ENCODE measurements at regions not wholly inside any gene's neighbourhood (a gene's known extent, or its start where the extent isn't known, plus 50 kb on each side); places are given as distances from the start of the nearest gene placed in this dataset.

DNA sequence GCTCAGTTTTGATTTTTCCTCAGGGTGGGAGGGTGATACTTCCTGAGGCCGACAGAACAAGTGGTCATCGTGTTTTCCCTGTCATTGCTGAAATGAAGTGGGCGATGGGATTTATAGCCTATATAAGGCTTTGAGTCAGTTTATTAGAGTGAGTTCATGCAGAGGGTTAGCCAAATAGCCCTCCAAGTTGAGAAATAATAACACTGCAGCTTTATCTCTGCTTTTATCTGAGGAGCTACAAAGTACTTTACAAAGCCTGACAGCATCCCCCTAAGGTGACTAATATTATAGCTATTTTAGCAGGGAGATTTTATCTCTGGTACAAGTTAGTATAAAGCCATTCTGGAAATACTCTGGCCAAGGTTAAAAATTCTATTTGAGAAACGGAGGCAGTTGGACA is 389.6 kb downstream of the MFSD1 start (continued):
- peak; percentile 100 for TF ChIP-seq TEAD4 (IDR thresholded peaks at IDR 0.05; ENCODE audit: borderline replicate concordance, insufficient read depth)
- TF ChIP-seq, protein P1, sequence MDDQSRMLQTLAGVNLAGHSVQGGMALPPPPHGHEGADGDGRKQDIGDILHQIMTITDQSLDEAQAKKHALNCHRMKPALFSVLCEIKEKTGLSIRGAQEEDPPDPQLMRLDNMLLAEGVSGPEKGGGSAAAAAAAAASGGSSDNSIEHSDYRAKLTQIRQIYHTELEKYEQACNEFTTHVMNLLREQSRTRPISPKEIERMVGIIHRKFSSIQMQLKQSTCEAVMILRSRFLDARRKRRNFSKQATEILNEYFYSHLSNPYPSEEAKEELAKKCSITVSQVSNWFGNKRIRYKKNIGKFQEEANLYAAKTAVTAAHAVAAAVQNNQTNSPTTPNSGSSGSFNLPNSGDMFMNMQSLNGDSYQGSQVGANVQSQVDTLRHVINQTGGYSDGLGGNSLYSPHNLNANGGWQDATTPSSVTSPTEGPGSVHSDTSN (IDR thresholded peaks at IDR 0.05): peak; percentile 99
- TF ChIP-seq, protein P2, sequence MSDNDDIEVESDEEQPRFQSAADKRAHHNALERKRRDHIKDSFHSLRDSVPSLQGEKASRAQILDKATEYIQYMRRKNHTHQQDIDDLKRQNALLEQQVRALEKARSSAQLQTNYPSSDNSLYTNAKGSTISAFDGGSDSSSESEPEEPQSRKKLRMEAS (IDR thresholded peaks at IDR 0.05; ENCODE audit: low read depth): peak; percentile 74
- peak; percentile 98 for TF ChIP-seq FOXM1 (IDR thresholded peaks at IDR 0.05; ENCODE audit: low read depth)
- TF ChIP-seq RFX5 (IDR thresholded peaks at IDR 0.05; ENCODE audit: low read length): no peak
- TF ChIP-seq MXI1 (IDR thresholded peaks at IDR 0.05; ENCODE audit: low read depth, low read length): no peak
- peak; percentile 92 for TF ChIP-seq FOSL2 (IDR thresholded peaks at IDR 0.05; ENCODE audit: borderline replicate concordance, low read depth)
- TF ChIP-seq, protein P3, sequence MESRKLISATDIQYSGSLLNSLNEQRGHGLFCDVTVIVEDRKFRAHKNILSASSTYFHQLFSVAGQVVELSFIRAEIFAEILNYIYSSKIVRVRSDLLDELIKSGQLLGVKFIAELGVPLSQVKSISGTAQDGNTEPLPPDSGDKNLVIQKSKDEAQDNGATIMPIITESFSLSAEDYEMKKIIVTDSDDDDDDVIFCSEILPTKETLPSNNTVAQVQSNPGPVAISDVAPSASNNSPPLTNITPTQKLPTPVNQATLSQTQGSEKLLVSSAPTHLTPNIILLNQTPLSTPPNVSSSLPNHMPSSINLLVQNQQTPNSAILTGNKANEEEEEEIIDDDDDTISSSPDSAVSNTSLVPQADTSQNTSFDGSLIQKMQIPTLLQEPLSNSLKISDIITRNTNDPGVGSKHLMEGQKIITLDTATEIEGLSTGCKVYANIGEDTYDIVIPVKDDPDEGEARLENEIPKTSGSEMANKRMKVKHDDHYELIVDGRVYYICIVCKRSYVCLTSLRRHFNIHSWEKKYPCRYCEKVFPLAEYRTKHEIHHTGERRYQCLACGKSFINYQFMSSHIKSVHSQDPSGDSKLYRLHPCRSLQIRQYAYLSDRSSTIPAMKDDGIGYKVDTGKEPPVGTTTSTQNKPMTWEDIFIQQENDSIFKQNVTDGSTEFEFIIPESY (IDR thresholded peaks at IDR 0.05; ENCODE audit: borderline replicate concordance, low read depth): peak; percentile 91
- no peak for TF ChIP-seq GATA2 (CRISPR knock-in tag; IDR thresholded peaks at IDR 0.05)
- TF ChIP-seq, protein P4, sequence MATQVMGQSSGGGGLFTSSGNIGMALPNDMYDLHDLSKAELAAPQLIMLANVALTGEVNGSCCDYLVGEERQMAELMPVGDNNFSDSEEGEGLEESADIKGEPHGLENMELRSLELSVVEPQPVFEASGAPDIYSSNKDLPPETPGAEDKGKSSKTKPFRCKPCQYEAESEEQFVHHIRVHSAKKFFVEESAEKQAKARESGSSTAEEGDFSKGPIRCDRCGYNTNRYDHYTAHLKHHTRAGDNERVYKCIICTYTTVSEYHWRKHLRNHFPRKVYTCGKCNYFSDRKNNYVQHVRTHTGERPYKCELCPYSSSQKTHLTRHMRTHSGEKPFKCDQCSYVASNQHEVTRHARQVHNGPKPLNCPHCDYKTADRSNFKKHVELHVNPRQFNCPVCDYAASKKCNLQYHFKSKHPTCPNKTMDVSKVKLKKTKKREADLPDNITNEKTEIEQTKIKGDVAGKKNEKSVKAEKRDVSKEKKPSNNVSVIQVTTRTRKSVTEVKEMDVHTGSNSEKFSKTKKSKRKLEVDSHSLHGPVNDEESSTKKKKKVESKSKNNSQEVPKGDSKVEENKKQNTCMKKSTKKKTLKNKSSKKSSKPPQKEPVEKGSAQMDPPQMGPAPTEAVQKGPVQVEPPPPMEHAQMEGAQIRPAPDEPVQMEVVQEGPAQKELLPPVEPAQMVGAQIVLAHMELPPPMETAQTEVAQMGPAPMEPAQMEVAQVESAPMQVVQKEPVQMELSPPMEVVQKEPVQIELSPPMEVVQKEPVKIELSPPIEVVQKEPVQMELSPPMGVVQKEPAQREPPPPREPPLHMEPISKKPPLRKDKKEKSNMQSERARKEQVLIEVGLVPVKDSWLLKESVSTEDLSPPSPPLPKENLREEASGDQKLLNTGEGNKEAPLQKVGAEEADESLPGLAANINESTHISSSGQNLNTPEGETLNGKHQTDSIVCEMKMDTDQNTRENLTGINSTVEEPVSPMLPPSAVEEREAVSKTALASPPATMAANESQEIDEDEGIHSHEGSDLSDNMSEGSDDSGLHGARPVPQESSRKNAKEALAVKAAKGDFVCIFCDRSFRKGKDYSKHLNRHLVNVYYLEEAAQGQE (IDR thresholded peaks at IDR 0.05; ENCODE audit: low read depth, low read length): 0 out of 2 replicates have a peak, but pooled peaks have one; percentile 31
- TF ChIP-seq CHD2 (IDR thresholded peaks at IDR 0.05; ENCODE audit: low read length, partially characterized antibody): no peak
- TF ChIP-seq FOXJ3 (CRISPR knock-in tag; IDR thresholded peaks at IDR 0.05): no peak
- peak; percentile 72 to 99 for TF ChIP-seq EP300 (IDR thresholded peaks at IDR 0.05; ENCODE audit: borderline replicate concordance in 1 of 2, low read depth in 1 of 2, low read length in 1 of 2)
- TF ChIP-seq NFIC (IDR thresholded peaks at IDR 0.05; ENCODE audit: borderline replicate concordance): peak; percentile 97
- TF ChIP-seq TAF1 (IDR thresholded peaks at IDR 0.05; ENCODE audit: borderline replicate concordance, low read depth, low read length): peak; percentile 40; the same call in 1 of the 2 replicates
